Astrocyte of the spinal cord (primary cell): ENCODE measurements at regions not wholly inside any gene's neighbourhood (a gene's known extent, or its start where the extent isn't known, plus 50 kb on each side); places are given as distances from the start of the nearest gene placed in this dataset.

ENCODE experiments used
- DNase-seq: peaks from one replicate; pipeline ENCODE4 v3.0.0; 2011; ENCODE audit warnings: low read depth, low spot score
- H3K4me3 ChIP-seq: 2 replicates; pipeline ENCODE4 v1.5.1; 2011; ENCODE audit warnings: low read depth, mild to moderate bottlenecking, low read length, moderate library complexity
- CTCF ChIP-seq: IDR thresholded peaks from 2 replicates; pipeline ENCODE4 v1.5.1; 2012; ENCODE audit warnings: low read depth, mild to moderate bottlenecking, low read length, inconsistent platforms
- in situ Hi-C: cut with HindIII; loops from 2 replicates; pipeline ENCODE4 v1.10.0; 2017; ENCODE audit warnings: low sequenced_read_pairs

- DNase-seq, result no peak
- in situ Hi-C loops, result no loop called here
- TF ChIP-seq CTCF, result no peak
- H3K4me3 ChIP-seq, result no peak overlapping the region
These were observed 651.3 kb downstream of the TECRL start for GRCh38 chr4:63757929-63758328.

- in situ Hi-C loops, result no loop called here
- no peak for TF ChIP-seq CTCF
- DNase-seq, result no peak
- H3K4me3 ChIP-seq, result no peak overlapping the region
These were observed 666.4 kb downstream of the TECRL start for GRCh38 chr4:63742882-63743281.

GRCh38 chr4:63729519-63729918, 679.7 kb downstream of the TECRL start:
- in situ Hi-C loops, result no loop called here

GRCh38 chr4:63728480-63729177, 680.6 kb downstream of the TECRL start:
- in situ Hi-C loops, result no loop called here
- H3K4me3 ChIP-seq, result no peak overlapping the region
- no peak for DNase-seq
- TF ChIP-seq CTCF, result no peak

More at GRCh38 chr4:63729519-63729918, 679.7 kb downstream of the TECRL start:
- TF ChIP-seq CTCF, result no peak
- H3K4me3 ChIP-seq, result no peak overlapping the region
- no peak for DNase-seq

GRCh38 chr4:63717384-63717783, 691.9 kb downstream of the TECRL start:
- DNase-seq, result peak; percentile 3
- in situ Hi-C loops, result no loop called here
- H3K4me3 ChIP-seq, result no peak overlapping the region
- TF ChIP-seq CTCF, result no peak

GRCh38 chr4:63708661-63709060, 700.6 kb downstream of the TECRL start:
- H3K4me3 ChIP-seq, result no peak overlapping the region
- DNase-seq, result no peak
- TF ChIP-seq CTCF, result no peak
- in situ Hi-C loops, result no loop called here
